ENCODE measurements at regions not wholly inside any gene's neighbourhood (a gene's known extent, or its start where the extent isn't known, plus 50 kb on each side); places are given as distances from the start of the nearest gene placed in this dataset.
"Not testable (repeated sequence)": the region's sequence is repeated elsewhere in the genome, so short reads cannot be mapped to it uniquely, and the experiment has no call there.

DNA sequence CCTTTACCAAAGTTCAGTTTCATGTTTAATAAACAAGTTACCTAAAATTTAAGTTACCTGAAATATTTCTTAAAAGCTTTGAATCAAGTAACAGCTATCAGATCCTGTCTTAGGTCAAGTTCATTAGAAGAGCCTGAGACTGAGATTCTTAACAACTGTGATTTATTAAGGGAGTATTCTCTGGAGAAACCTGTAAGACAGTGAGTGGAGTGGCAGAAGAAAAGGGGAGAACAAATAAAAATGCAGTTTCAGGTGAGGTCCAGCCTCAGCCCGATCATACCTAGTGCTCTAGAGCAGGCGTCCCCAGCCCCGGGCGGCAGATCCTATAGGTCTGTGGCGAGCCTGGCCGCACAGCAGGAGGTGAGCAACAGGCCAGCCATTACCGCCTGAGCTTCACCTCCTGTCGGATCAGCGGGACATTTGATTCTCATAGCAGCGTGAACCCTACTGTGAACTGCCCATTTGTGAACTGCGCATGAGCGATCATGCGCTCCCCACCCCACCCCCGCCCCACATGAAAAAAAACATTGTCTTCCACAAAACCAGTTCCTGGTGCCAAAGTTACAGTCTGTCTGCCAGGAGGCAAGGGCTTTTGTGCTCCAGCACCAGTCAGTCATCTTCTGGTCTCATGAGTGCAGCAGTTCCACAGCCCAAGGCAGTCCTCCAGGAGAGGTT lies 59.2 kb upstream of the ADGRB3 start:
- no peak for DNase-seq

DNA sequence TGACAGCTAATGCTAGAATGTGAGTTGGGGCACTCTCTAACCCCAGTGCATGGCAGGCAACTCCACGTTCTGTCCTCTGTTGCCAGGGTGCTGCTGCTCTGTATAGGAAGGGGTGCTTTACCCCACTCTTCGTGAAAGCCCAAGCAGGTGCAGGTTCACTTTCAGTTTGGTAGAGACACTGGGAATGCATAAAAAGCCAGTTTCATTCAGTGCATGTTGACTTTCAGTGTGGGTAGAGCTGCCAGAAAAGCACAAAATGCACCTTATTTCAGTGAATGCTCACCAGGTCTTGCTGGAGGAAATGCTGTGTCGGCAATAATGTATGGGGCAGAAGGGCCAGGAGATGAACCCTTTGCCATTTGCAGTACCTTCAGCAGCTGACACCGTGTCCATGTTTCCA lies 62.1 kb upstream of the ADGRB3 start:
- DNase-seq, result no peak

DNA sequence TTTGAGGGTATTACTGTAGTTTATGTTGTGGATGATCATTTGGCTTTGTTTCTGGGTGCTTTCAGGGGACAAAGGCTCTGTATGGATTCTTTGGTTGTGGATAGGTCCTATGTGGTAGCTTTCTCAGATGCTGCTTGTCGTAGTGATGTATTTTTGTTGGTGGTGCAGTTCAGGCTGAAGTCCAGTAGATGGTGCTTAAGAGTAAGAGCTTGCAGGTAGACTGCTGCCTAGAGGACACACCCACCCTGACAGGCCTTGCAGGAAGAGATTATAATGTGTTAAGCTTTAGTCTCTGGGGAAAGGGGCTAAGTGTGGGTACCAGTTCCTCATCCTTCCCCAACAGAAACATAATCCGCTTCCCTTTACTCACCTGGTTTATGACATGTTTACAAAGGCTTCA lies 62.6 kb upstream of the ADGRB3 start:
- DNase-seq, result no peak

DNA sequence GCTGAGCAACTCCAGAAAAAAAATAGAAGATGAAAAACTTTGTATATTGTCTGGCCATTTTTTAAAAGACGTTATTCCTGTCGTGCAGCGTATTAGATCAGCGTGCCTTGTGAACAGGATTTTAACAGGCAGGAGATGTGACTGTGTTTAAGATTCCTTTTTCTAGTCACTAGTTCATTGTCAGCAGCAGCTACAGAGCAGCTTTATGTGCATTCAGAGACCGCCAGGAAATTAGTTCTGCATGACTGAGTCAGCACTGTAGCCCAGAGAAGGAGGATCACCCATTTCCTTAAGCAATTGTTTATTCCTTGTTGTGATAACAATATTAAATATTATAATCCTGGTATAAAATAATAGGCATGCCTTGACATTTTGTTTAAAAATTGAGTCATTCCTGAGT lies 75.4 kb upstream of the ADGRB3 start:
- DNase-seq, result no peak

DNA sequence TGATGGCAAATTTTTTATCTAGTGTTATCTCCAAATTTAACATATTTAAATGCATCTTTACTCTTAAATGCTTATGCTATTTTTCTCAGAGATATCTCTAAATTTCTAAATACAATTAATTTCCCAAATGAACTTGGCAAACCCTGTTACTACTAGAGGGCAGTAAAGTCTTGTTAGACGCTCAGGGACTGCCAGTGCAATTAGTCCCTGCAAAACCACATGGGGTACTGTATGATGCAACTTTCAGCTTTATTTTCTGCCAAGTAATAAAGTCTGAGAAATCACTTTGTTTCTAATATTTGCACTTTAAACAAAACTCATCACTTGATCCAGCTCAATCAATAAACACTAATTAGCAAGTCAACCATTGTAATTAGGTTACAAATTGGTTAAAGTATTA lies 76.0 kb upstream of the ADGRB3 start:
- DNase-seq, result no peak

DNA sequence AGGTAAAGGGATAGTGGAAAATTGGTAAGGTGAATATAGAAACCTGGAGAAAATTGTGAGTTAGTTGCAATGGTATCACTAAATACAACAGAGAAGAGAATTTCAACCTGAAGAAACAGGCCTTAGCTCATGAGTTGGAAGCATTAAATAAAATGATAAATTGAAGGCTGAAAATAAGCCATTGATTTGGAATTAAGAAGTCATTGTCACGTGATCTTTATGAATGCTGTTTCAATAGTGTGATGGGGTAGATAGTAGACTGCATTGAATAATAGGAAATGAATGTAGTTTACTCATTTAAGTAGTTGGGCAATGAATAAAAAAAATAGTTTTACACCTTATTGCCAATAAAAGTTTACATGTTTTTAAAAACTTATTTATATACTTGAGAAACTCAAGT lies 88.5 kb upstream of the ADGRB3 start:
- DNase-seq, result no peak

DNA sequence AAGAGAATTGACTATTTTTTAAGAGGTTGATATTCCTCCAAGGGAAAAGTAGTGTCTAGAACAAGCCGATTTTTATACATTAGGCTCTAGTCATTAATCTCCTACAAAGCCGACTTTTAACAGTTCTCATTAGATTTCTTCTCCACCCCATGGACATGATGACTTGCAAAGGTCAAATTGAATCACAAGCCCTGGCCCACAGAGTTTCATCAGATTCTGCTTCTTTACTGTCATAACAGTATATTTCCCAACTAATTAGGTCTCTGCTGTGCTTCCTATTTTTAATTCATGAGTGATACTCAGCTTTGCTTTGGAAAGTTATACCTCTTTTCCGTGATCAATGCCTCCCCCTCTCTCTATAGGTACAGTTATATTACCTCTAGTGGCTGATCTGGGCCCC lies 90.6 kb upstream of the ADGRB3 start:
- DNase-seq, result no peak

DNA sequence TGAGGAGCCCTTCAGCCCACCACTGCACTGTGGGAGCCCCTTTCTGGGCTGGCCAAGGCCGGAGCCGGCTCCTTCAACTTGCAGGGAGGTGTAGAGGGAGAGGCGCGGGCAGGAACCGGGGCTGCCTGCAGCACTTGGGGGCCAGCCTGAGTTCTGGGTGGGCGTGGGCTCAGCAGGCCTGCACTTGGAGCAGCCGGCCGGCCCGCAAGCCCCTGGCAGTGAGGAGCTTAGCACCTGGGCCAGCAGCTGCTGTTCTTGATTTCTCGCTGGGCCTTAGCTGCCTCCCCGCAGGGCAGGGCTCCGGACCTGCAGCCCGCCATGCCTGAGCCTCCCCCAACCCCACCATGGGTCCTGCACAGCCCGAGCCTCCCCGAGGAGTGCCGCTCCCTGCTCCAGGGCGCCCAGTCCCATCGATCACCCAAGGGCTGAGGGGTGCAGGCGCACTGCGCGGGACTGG lies 101.7 kb upstream of the ADGRB3 start:
- DNase-seq, result no peak

DNA sequence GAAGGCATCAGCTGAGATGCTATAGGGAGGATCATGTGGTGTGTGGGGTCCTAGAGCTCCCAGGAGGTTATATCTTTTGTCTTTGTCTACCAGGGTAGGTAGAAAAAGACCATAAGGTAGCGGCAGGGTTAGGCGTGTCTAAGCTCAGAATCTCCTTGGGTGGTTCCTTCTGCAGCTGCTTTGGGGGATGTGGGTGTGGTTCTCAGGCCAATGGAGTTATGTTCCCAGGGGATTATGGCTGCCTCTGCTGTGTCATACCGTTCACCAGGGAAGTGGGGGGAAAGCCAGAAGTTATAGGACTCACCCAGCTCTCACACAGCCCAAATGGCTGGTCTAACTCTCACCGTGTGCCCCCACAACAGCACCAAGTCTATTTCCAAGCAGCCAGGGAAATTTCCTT lies 107.4 kb upstream of the ADGRB3 start:
- DNase-seq, result no peak

DNA sequence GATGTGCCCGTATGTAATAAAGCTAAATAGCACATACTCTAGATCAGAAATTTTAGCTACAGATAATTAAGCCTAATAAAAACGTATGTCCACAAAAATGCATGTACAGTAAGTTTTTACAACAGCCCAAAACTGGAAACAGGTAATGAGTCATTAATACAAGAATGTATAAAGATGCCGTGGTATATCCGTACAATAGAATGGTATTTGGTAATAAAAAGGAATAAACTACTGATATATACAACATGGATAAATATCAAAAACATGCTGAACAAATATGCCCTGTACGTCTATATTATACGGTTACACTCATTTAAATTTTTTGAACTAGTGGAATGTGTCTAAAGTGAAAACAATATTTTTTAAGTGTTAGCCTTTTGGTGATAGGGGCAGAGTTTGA lies 128.2 kb upstream of the ADGRB3 start:
- no peak for DNase-seq

DNA sequence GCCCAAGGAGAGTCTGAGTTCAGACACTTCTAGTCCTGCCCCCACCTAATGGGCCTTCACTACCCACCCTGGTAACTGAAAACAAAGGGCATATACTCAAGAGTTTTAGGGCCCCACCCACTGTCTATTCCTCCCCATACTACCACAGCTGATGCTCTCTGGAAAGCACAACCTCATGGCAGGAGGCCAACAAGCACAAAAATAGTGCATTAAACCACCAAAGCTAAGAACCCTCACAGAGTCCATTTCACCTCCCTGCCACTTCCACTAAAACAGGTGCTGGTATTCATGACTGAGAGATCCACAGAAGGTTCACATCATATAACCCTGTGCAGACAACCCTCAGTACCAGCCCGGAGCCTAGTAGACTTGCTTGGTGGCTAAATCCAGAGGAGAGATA lies 132.1 kb upstream of the ADGRB3 start:
- no peak for DNase-seq

DNA sequence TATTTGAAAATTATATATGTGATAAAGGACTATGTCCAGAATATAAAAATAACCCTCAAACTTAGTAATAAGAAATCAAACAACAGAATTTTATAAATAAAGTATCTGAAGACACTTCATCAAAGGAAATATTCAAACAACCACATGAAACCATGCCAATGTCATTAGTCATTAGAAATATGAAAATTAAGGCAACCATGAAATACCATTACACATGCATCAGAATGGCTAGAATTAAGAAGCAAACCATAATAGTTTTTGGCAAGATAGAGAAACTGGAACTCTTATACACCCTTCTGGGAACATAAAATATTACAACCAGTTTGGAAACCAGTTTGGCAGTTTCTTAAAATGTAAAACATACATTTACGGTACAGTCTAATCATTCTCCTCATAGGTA lies 137.2 kb upstream of the ADGRB3 start:
- no peak for DNase-seq

DNA sequence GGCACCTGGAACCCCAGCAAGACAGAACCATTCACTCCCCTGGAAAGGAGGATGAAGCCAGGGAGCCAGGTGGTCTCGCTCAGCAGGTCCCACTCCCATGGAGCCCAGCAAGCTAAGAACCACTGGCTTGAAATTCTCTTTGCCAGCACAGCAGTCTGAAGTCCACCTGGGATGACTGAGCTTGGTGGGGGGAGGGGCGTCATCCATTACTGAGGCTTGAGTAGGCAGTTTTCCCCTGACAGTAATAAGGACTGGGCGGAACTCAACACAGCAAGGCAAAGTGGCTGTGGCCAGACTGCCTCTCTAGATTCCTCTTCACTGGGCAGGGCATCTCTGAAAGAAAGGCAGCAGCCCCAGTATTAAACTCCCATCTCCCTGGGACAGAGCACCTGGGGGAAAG lies 140.2 kb upstream of the ADGRB3 start:
- DNase-seq, result not testable (repeated sequence)

DNA sequence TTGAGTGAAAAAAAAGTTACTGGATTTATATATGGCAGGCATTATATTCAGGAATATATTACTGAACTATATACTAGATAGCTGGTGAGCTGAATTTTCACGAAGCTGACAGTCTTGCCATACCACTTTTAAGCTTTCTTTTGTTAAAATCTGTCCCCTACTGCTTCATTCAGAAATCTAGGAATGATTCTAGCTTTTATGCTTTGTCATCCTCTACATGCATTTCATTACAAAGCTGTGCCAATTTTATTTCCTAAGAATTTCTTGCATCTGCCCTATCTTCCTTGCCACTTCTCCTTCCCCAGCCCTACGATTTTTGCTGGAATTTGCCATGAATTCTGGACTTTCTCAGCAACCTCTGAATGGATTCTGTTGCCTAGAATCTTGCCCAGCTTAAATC lies 158.5 kb upstream of the ADGRB3 start:
- no peak for DNase-seq

DNA sequence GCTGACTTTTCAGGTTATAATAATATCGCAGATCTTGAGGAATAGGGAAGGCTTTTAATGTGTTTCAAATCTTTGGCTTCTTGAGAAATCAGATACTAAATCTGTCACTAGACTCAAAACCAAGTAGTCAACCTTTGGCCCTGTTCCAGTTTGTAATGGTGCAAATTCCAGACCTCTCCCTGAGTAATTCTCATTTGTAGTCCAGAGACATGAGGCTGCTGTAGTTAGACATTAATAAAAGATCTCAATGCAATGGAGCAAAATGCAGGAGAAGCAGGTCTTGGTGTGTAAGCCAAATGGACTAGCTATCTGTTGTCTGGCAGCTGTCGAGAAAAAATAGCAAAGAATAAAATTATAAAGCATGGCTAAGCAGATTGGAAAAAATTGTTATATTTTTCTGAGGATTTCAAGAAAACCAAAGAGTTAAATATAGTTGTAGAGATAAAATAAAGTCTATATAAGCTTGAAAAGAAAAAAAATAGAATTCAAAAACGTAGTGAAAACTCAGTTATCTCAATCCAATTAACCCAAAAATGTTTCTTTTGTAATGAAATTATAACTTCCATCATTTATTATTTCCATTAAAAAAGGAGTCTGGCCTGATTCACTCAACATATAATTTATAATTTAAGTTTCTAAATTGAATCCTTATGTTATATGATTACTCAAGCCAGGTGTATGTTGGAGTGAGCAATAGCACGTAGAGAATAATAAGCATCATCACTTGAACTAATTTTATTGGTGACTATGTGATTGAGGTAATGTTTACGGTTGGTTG lies 161.5 kb upstream of the ADGRB3 start:
- no peak for DNase-seq

DNA sequence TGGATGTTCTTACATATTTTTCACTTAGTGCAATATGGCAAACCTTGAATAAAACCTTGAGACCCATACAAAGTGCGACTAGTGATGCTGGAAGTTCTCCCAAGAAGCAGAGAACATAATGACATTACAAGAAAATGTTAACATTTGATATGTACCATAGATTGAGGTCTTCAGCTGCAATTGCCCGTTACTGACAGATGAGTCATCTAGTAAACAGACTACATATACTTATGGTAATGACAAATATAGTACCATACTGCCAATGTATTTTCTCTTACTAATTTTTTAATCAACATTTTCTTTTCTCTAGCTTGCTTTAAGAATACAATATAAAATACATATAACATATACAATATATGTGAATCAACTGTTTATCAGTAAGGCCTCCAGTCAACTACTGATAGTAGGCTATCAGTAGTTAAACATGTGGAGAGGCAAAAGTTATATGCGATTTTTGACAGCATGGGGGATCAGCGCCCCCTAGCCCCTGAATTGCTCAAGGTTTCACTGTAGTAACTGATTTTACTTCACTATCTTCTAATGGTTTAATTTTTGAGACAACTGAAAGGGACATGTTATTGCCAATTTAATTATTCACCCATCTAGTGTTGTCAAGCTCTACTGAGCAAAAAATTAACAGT lies 166.7 kb upstream of the ADGRB3 start:
- DNase-seq, result no peak

DNA sequence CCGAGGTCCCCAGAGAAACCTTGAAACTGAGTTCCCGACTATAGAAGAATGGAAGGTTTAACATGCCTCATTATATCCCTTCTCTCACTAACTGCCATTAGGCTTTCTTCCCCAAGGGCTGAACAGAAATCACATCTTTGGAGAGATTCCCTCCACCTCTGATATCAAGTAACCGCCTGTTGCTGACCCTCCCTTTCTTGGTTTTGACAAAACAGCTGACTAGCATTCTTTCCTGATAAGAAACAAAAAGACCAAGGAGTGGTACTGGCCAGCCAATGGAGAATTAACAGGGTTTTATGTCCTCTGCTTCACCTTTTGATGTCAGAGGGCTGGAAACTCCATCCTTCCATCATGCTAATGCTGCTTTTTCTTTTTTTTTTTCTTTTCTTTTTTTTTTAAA lies 176.6 kb upstream of the ADGRB3 start:
- DNase-seq, result no peak

DNA sequence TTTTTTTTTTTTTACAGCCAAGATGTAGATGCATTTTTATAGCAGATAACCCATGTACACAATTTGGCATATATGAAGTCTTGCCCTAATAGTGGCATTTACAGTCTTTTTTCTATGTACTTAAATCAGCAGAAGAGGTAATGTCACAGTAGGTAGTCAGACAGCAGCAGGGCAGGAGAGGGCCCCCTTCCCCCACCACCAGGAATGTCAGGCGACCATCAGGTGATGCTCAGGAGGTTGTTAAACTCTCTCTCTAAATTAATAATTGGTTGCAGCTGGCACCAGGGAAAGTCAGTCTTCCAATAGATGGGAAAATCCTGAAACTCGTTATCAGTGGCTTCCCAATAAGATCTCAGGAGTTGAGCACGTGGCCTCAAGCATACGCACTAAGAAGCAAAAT lies 188.0 kb upstream of the ADGRB3 start:
- no peak for DNase-seq

DNA sequence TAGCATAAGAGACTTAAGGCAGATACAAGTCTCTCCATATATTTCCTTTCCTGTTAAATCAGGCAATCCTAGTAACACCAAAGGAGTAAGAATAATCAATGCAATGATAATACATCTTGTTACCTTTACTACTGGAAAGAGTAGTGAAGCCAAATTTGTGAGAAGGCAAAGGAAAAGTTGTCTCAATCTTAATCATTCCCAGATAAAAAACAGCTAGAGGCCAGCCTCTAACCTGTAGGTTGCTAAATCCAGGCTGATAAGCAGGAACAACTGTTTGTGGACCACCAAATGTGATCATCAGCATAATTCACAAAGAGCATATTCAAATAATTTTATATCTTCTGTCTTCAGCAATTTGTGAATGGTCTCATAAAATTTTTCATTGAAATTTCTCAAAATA lies 189.2 kb upstream of the ADGRB3 start:
- DNase-seq, result no peak

DNA sequence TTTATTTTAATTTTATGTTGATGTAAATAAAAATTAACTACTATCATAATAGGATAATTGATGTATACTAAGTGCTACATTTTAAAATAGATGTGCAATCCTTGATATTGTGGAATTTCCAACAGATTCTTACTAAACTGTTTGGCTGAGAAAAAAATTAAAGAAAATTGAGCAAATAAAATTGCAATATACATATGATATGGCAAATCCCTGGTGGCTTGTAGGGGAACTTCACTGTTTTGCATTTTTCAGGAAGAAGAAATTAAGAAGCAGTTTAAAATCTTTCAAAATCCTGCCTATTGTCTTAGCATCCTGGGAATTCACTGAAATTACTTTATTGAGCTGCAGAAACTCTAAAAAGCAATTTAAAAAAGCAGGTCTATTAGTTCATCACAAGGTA lies 191.4 kb upstream of the ADGRB3 start:
- DNase-seq, result no peak

DNA sequence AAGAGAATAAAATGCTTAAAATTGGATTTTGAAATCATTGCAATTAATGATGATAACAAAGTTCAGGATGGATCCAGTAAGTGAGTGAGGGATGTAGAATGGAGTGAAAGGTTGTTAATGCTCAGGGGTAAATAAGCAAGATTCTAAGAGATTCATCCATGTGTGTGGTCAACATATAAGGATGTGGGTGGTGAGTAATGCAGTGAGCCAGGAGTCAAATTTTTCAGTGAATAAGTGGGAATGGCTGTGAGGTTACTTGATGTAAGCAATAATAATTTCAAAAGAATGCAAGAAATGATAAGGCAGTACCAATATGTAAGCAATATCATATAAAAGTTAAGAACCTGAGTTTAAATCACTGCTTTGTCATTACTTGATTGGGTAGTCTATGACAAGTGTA lies 207.5 kb upstream of the ADGRB3 start:
- DNase-seq, result no peak

DNA sequence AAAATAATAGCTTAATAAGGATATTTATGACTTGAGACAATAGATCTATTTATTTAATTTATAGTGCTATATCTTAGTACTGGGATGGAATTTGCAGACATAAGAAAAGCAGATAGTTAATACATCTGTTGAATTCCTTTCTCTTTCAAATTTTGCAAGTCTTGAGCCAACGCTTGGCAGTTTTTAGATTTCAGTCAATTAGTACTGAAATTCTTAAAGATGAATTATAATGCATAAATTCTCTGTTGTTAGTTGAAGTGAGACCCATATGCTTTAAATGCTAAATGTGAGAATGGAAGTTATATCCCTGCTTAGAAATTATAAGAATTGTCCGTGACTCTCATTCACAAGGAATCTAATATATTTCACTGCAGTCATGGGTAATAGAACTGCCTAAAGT lies 225.1 kb upstream of the ADGRB3 start:
- DNase-seq, result no peak

DNA sequence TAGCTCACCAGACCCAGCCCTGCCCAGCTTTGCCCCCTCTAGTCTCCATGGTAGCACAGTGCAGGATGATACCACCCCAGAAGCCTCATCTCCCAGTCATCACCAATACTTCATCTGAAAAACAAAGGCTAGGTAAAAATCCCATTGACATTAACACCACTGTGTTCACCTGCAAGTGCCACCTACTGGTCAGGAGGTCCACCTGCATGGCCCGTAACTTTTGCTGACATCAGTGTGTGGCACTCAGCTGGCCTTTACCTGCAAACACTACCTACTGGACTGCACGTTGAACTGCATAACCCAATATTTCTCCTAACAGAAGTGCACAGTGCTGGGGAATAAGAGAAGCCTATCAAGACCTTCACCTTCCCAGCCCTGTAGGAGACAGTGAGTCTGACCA lies 234.7 kb upstream of the ADGRB3 start:
- DNase-seq, result no peak

DNA sequence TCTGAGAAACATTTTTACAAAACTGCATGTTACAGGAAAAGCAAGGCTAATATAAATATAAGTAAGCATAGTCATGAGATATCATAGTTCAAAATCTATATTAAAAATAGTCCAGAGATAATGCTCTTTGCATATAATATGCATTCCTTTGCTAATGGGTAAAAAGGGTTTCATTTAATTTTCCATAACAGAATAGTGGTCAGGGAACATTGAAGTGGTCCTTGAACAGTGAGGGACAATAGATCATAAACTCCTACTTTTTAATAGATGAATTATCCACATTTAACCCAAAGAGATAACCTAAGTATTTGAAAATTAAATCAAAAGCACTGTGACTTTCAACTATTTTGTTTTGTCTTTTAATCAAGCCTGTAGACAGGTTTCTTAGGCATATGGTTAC lies 243.1 kb upstream of the ADGRB3 start:
- no peak for DNase-seq

Measured in GF-D8 (cell line).